ENCODE measurements at regions not wholly inside any gene's neighbourhood (a gene's known extent, or its start where the extent isn't known, plus 50 kb on each side); places are given as distances from the start of the nearest gene placed in this dataset.

DNA sequence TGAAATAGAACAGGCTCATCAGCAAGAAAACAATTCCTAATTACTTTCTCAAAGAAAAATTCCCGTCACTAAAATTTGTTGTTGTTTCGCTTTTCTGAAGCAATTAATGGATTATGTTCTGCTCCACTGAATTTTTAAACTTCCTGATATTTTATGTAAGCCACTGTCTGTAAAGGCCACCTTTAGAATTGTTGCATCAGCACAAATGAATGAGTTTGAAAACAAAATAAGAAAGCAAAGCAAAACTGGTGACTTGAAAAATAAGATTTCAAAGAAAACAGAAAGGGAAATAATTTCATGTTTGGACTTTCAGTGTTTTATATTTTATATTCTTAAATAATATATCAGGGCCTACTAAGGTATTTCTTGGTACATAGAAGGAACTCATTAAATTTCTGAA, 636.3 kb upstream of the TYRP1 start:
- H3K27me3 ChIP-seq = no peaks in the 10 kb centered on the region
- TF ChIP-seq, protein P1, sequence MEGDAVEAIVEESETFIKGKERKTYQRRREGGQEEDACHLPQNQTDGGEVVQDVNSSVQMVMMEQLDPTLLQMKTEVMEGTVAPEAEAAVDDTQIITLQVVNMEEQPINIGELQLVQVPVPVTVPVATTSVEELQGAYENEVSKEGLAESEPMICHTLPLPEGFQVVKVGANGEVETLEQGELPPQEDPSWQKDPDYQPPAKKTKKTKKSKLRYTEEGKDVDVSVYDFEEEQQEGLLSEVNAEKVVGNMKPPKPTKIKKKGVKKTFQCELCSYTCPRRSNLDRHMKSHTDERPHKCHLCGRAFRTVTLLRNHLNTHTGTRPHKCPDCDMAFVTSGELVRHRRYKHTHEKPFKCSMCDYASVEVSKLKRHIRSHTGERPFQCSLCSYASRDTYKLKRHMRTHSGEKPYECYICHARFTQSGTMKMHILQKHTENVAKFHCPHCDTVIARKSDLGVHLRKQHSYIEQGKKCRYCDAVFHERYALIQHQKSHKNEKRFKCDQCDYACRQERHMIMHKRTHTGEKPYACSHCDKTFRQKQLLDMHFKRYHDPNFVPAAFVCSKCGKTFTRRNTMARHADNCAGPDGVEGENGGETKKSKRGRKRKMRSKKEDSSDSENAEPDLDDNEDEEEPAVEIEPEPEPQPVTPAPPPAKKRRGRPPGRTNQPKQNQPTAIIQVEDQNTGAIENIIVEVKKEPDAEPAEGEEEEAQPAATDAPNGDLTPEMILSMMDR (IDR thresholded peaks at IDR 0.05) = no peak
- no peaks in the 10 kb centered on the region for H3K36me3 ChIP-seq
- H3K4me1 ChIP-seq = no peaks in the 10 kb centered on the region
- intact Hi-C loops (cut with DNase I) = no loop called here
- peaks cover 0 to 23% of the 10 kb centered on the region in 2 donors for H3K9me3 ChIP-seq
- ATAC-seq (no peak), DNase-seq (no peak)
- no peak overlapping the region for H3K27ac ChIP-seq
- no peak overlapping the region for H3K4me3 ChIP-seq

DNA sequence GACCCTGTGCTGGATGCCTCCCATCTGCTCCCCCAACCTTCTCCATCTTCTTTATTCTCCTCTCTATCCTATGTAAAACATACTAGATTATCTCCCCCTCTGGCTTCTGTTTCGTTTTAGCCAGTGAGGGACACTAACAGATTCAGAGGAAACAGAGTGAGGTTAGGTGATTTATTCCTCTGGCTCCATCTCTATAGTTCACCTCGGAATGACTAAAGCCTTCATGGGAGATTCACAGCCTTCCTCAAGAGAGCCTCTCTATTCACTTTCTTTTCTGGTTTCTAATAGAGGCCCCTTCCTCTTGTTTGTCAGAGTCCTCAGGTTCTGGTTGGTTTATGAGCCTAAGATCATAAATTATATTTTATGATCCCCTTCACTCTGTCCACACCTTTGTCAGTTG, 633.1 kb upstream of the TYRP1 start:
- Histone ChIP-seq H3K9me3 (peaks cover 0 to 7% of the 10 kb centered on the region in 2 donors), H3K4me3 (no peak overlapping the region), H3K4me1 (no peaks in the 10 kb centered on the region), H3K27ac (no peak overlapping the region), H3K36me3 (no peaks in the 10 kb centered on the region), H3K27me3 (no peaks in the 10 kb centered on the region)
- no peak for ATAC-seq
- intact Hi-C loops (cut with DNase I) = no loop called here
- TF ChIP-seq, protein P1 (IDR thresholded peaks at IDR 0.05) = no peak
- DNase-seq = no peak

DNA sequence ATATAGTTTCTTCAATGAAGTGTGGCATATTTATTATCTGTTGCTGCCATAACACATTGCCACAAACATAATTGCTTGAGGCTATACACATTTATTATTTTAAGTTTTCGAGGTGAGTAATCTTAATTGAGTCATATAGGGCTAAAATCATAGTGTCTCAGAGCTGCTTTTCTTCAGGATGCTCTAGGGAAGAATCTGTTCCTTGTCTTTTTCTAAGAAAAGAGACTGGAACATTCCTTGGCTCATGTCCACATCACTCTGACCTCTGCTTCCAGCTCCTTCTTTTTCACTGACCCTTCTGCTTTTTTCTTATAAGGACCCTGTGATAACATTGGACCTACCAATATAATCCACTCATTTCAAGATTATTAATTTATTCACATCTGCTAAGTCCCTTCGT, 632.4 kb upstream of the TYRP1 start:
- Histone ChIP-seq H3K27ac (no peak overlapping the region), H3K9me3 (peaks cover 0 to 7% of the 10 kb centered on the region in 2 donors), H3K36me3 (no peaks in the 10 kb centered on the region), H3K4me3 (no peak overlapping the region), H3K27me3 (no peaks in the 10 kb centered on the region), H3K4me1 (no peaks in the 10 kb centered on the region)
- intact Hi-C loops (cut with DNase I) = no loop called here
- TF ChIP-seq, protein P1 (IDR thresholded peaks at IDR 0.05) = no peak
- DNase-seq = no peak
- ATAC-seq = no peak

DNA sequence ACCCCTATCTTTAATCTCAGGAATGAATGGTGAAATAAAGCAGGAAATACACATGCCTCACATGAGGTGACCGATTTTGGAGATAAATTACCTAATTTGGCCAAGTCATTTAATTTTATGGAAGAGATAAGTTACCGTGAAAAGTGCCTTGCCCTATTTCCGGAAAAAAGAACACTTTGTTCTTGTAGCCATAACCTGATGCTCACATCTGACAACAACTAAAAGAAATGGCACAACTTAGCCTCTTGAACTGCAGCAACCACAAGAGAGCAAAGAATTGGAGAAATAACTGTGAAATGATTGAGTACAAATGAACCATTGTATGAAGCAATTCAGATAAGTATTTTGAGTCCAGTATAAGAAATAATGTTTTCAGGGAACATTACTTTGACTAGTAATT, 628.1 kb upstream of the TYRP1 start:
- Histone ChIP-seq H3K27ac (no peak overlapping the region), H3K9me3 (peaks cover 0 to 2% of the 10 kb centered on the region in 2 donors), H3K36me3 (no peaks in the 10 kb centered on the region), H3K4me3 (no peak overlapping the region), H3K27me3 (no peaks in the 10 kb centered on the region), H3K4me1 (no peaks in the 10 kb centered on the region)
- TF ChIP-seq, protein P1 (IDR thresholded peaks at IDR 0.05) = no peak
- DNase-seq (no peak), ATAC-seq (no peak)
- intact Hi-C loops (cut with DNase I) = no loop called here

DNA sequence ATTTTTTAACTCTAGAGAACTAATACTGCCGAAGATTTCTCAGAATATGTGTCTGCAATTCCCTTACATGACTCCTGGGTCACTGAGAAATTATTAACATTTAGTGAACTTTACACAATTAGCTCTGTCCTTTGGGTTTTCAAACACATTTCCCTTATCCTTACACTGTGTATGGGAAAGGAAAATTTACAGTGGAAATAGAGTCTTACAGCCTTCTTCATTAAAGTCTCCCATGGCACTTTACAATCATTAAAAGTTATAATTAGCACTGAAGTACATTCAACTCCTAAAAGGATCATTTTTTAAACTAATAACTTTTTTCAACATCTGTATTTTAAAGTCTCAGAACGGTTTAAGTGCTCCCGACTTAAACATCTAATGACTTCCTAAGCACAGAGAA, 627.5 kb upstream of the TYRP1 start:
- no peak overlapping the region for H3K4me3 ChIP-seq
- no peak for ATAC-seq
- TF ChIP-seq, protein P1 (IDR thresholded peaks at IDR 0.05) = no peak
- intact Hi-C loops (cut with DNase I) = no loop called here
- H3K27ac ChIP-seq = no peak overlapping the region
- no peaks in the 10 kb centered on the region for H3K4me1 ChIP-seq
- H3K27me3 ChIP-seq = no peaks in the 10 kb centered on the region
- DNase-seq = no peak
- H3K36me3 ChIP-seq = no peaks in the 10 kb centered on the region
- peaks cover 0 to 2% of the 10 kb centered on the region in 2 donors for H3K9me3 ChIP-seq

Measured in left lung (tissue), 4 donors.